HK-2 (cell line): ENCODE measurements at regions not wholly inside any gene's neighbourhood (a gene's known extent, or its start where the extent isn't known, plus 50 kb on each side); places are given as distances from the start of the nearest gene placed in this dataset.

Experiments used
- DNase-seq: peaks from one replicate; pipeline ENCODE4 v3.0.0-alpha.2; 2018; ENCODE audit not compliant: unreplicated experiment

GRCh38 chr13:59119475-59119874, 1044.3 kb downstream of the DIAPH3 start:
- no peak for DNase-seq

DNA sequence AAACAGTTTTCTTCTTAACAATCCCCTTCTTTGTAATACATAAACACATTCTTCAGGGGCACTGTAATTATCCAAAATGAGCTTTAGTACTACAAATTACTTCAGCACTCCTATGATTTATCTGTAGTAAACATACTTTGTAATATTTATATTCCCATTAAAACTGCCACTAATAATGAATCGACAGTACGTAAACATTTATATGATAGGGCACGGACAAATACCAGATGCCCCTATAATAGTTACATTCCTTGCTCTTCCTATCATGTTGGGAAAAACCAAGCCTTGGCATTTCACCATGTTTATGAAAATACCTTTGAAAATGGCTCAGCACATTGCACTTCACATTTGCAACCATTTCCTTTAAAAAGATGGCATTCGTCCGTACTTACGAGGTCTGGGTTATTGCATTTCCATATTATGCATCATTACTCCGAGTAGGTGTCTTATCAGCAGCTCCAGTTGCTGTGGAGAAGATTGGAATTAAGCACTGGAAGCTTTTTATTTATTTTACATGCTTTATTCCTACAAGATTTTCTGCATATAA, 1043.4 kb downstream of the DIAPH3 start:
- no peak for DNase-seq

DNA sequence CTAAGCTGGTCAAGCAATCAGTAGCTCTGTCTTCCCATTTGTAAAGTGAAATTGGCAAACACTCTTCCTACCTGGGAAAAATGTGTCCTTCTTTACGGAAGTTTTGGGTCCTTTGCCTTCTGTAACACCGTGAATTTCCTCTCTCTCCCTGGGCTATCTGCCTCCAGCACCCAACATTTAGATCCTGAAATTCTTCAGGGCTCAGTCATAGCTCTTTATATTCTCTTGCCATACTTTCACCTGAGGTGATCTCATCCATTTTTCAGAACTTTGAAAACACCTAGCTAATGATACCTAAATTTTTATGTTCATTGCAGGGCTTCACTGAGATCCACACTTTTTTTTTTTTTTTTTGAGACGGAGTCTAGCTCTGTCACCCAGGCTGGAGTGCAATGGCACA, 1042.2 kb downstream of the DIAPH3 start:
- no peak for DNase-seq

DNA sequence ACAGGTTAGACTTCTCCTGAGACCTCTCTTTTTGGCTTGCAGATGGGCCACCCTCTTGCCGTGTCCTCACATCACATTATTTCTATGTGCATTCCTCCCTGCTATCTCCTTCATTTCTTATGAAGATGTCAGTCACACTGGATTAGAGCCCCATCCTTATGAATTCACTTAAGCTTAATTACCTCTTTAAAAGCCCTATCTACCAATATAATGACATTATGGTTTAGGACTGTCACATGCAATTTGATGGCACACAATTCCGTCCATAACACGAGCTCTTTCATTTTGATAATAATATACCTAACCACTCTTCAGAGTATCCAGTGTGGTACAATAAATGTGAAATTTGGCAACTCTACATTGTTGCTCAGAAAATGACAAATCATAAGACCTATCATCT, 1037.3 kb downstream of the DIAPH3 start:
- DNase-seq, result no peak

DNA sequence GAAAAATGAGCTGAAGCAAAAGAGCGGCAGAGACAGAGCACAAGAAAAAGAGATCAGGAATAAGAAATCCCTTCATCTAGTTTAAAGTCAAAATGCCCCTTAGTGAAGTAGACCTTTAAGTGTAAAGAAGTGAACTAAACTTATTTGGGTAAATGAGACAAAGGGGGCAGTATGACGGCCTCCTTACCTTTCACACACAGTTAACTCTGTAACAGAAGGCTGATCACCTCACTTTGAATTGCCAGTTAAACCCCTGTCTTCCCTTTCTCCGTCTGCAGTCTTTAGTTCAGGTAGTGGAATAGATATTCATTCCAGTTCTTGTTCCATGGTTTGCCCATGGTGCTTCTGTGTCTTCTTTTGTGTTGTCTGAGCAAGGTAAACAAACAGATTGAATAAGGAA, 1029.8 kb downstream of the DIAPH3 start:
- no peak for DNase-seq

GRCh38 chr13:59144700-59145099, 1019.0 kb downstream of the DIAPH3 start:
- DNase-seq, result no peak

GRCh38 chr13:59145381-59145780, 1018.3 kb downstream of the DIAPH3 start:
- no peak for DNase-seq

DNA sequence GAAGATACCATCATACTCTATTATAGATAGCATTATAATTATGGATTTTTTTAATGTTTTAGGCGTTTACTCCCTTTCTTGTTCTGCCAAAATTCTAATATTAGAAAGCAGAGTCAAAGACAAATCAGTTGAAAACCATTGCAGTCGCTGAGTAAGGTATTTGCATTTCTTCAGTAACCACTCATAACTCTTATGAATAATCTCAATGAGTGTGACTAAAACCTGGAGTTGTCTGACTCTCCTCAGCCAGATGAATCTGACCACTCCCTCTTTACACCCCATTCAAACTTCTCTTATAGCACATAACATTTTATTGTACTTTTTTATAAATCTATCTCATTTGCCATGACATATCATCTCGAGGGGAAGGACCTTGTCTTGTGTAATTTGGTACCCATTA, 1006.5 kb downstream of the DIAPH3 start:
- no peak for DNase-seq

DNA sequence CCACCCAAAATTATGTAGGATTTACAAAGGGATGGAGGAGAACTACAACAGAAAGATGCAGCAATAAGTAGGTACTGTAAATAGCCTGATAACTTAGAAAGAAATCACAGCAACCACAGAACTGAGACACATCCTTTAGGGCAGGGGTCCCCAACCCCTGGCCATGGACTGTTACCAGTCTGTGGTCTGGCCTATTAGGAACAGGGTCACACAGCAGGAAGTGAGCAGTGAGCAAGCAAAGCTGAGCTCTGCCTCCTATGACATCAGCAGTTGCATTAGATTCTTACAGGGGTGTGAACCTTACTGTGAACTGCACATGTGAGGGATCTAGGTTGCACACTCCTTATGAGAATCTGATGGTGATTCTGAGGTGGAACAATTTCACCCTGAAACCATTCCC, 997.6 kb downstream of the DIAPH3 start:
- no peak for DNase-seq

DNA sequence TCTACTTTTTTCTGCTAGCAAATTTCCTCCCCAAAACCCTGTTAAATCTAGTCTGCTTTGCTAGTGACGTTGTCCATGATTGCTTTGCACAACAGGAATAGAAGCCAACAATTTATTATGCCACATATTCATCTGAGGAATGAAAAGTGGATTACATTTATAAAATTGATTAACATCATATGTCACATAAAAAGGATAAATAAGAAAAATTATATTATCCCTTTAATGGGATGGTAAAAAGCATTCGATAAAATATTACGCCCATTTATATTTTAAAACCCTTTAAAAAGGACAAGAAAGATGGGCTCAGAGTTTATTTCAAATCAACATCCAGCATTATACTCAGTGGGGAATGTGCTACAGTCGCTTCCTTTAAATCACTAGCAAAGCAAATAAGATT, 991.7 kb downstream of the DIAPH3 start:
- DNase-seq, result no peak

GRCh38 chr13:59176775-59177174, 987.0 kb downstream of the DIAPH3 start:
- DNase-seq, result no peak

- no peak for DNase-seq
Observed at GRCh38 chr13:59178344-59178743, 985.4 kb downstream of the DIAPH3 start.

GRCh38 chr13:59182241-59182640, 981.5 kb downstream of the DIAPH3 start:
- DNase-seq, result no peak

DNA sequence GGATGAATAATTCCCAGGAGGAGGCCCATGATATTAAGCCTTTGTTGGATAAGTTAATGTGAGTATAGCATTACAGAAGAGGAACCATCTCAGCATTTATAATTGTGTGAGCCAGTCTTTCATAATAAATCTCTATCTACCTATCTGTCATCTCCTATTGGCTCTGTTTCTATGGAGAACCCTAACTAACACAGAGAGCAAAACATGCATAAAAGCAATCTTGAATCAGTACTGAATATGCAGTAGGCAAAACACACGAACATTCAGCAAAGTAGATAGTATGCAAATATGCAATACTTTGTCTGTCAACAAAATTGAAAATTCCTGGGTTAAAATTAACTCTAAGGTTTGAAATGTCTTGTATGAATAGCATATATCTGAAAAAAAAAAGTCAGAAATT, 966.3 kb downstream of the DIAPH3 start:
- no peak for DNase-seq

DNA sequence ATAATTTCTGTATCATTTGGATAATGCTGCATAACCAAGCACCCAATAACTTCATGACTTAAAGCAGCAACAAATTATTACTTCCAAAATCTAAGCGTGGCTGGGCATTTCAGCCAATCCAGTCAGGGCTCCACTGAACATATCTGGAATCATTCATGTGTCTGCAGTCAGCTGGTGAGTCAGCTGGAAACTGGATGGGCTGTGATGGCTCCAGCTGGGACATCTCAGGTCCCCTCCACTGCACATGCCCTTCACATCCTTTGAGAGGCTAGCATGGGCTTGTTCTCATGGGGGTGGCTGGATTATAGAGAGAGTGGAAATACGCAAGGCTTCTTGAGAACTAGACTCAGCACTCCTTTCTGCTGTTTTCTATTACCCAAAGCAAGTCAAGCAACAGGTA, 961.9 kb downstream of the DIAPH3 start:
- no peak for DNase-seq

DNA sequence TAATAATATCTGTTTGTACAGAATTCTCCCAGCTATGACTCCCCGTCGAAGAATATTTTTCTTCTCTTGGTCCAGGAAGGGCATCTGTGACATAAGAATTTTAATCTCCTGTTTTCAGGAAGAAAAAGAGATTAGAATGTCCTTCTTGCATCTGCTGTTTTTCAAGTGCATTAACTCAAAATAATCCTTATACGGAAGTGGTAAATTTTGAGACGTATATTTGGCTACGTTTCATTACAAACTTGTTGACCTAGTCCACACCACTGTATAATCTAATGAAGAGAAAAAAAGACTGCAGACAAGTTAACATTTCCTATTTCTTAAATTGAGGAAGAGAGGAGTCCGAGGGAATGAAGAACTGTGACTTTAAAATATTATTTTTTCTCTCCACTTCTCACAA, 959.9 kb downstream of the DIAPH3 start:
- DNase-seq, result no peak

- DNase-seq, result no peak
Observed at GRCh38 chr13:59205501-59205900, 958.2 kb downstream of the DIAPH3 start.

- DNase-seq, result no peak
Observed at GRCh38 chr13:59208405-59209195, 955.1 kb downstream of the DIAPH3 start.

DNA sequence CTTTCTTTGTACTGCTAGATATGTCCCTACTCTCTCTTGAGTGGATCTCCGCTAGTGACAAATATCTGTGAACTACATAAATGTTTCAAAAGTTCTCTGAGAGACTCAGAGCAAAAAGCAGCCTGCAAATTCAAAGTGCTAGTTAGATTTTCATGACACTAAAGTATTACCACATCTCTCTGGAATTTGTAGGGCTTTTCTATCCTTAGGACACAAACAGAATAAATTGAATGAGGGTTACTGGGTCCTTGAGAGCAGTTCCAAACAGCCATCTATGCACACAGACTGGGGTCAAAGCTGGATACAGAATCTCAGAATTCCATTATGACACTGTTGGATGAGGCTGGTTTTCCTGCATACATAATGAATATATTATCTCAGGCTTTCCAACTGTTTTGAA, 953.2 kb downstream of the DIAPH3 start:
- DNase-seq, result no peak

DNA sequence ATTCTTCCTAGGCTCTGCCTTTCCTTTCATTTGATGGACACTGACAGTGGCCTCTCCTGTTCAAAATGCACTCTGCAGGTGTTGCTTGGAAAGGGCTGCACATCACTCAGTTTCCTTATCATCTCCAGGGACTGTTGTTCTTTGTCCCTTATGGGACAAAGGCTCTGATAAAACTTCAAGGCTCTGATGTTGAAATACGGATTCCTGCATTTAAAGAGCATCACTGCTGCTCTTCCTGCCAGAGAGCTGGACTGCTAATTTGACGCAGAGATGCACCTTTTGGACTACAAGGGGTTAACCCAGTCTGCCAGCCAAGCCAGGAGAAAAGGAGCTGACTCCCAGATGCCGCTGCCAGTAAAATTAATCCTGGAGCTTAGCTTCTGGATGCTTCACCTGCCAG, 952.1 kb downstream of the DIAPH3 start:
- no peak for DNase-seq

DNA sequence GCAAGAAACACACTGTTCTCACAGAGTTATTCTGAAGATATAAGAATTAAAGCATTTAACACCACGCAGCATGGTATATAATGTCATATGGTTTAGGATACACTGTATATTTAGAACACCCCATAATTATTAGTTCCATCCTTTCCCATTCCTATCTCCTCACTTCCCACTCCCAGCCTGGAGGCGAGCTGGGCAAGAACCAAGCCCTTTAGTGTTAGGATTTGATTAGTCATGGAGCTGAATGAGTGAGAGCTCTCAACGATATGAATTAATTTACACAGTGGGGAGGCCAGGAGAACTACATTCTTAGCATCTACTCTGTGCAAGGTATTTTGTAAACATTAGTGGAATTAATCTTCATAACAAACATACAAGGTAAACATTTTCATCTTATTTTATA, 934.3 kb downstream of the DIAPH3 start:
- DNase-seq, result no peak

DNA sequence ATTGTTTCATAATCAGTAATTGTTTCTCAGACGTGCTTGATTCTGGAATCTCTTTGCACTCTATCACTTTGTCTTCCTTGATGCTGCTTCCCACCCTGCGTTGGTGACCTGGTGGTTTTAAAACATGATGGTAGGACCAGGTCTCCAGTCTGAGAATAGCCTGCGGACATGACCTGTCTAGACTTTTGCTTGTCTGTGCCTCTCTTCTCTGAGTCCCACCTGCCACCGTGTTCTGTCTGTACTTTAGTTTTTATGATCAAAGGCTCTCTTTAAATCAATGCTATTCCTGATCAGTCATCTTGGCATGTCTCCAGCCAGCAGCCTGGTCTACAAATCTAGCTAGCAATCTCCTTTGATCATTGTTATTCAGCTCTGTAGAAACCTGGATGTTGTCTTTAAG, 933.9 kb downstream of the DIAPH3 start:
- DNase-seq, result no peak

DNA sequence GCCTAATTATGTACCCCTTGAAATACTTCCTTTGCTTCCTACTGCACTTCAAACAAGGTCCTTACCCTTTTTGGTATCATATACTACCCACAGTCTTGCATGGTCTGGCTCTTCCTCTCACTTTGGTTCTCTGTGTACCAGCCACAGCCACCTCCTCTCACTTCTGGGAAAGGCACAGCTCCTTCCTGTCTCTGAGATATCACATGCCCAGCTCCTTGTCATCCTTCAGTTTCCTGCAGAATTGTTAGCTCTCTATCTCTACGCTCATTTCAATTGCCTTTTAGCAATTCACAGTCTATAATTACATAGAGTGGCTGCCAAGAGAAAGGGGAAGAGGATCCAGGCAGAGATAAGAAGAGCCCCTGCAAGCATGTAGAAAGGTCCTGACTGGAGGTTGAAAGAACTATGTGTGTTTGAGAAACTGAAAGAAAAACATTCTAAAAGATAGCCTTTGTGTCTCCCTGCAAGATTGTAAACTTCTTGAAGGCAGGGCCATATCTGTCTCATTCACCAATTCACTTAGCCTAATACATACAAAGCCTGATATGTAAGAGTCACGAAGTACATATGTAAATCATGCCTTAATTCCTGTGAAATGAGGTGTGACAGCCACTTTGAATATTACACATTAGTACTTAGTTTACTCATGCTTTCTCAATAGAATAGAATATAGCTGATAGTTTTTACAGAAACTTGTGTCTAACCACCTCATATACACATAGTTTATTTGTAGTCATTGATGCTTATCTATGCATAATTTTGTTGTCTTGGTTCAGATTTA, 933.1 kb downstream of the DIAPH3 start:
- no peak for DNase-seq
